ENCODE measurements at regions not wholly inside any gene's neighbourhood (a gene's known extent, or its start where the extent isn't known, plus 50 kb on each side); places are given as distances from the start of the nearest gene placed in this dataset.

GRCh38 chr12:61754214-61754613 lies 506.0 kb upstream of the USP15 start:
- no peak for DNase-seq (ENCODE audit: low read depth)

GRCh38 chr12:61757831-61758505 lies 502.2 kb upstream of the USP15 start:
- no peak for DNase-seq (ENCODE audit: low read depth)

- no peak for DNase-seq (ENCODE audit: low read depth)
Observed at GRCh38 chr12:61758661-61759060, 501.5 kb upstream of the USP15 start.

GRCh38 chr12:61765926-61766325 lies 494.3 kb upstream of the USP15 start:
- no peak for DNase-seq (ENCODE audit: low read depth)

- no peak for DNase-seq (ENCODE audit: low read depth)
Observed at GRCh38 chr12:61780435-61780834, 479.8 kb upstream of the USP15 start.

GRCh38 chr12:61781021-61781581 lies 479.1 kb upstream of the USP15 start:
- DNase-seq (ENCODE audit: low read depth): no peak

- no peak for DNase-seq (ENCODE audit: low read depth)
Observed at GRCh38 chr12:61796846-61797245, 463.4 kb upstream of the USP15 start.

GRCh38 chr12:61797266-61797665 lies 462.9 kb upstream of the USP15 start:
- DNase-seq (ENCODE audit: low read depth): no peak

GRCh38 chr12:61798778-61799177 lies 461.4 kb upstream of the USP15 start:
- no peak for DNase-seq (ENCODE audit: low read depth)

- DNase-seq (ENCODE audit: low read depth): no peak
Observed at GRCh38 chr12:61804301-61804700, 455.9 kb upstream of the USP15 start.

- DNase-seq (ENCODE audit: low read depth): no peak
Observed at GRCh38 chr12:61808856-61809255, 451.3 kb upstream of the USP15 start.

GRCh38 chr12:61810486-61810885 lies 449.7 kb upstream of the USP15 start:
- DNase-seq (ENCODE audit: low read depth): no peak

- no peak for DNase-seq (ENCODE audit: low read depth)
Observed at GRCh38 chr12:61821381-61821780, 438.8 kb upstream of the USP15 start.

GRCh38 chr12:61823102-61823501 lies 437.1 kb upstream of the USP15 start:
- DNase-seq (ENCODE audit: low read depth): no peak

- DNase-seq (ENCODE audit: low read depth): no peak
Observed at GRCh38 chr12:61846765-61847164, 413.4 kb upstream of the USP15 start.

GRCh38 chr12:61848893-61849292 lies 411.3 kb upstream of the USP15 start:
- no peak for DNase-seq (ENCODE audit: low read depth)

GRCh38 chr12:61853945-61854344 lies 406.3 kb upstream of the USP15 start:
- DNase-seq (ENCODE audit: low read depth): no peak

GRCh38 chr12:61854902-61855301 lies 405.3 kb upstream of the USP15 start:
- DNase-seq (ENCODE audit: low read depth): no peak

GRCh38 chr12:61857968-61858367 lies 402.2 kb upstream of the USP15 start:
- DNase-seq (ENCODE audit: low read depth): no peak

- no peak for DNase-seq (ENCODE audit: low read depth)
Observed at GRCh38 chr12:61860451-61860850, 399.8 kb upstream of the USP15 start.

GRCh38 chr12:61862986-61863385 lies 397.2 kb upstream of the USP15 start:
- no peak for DNase-seq (ENCODE audit: low read depth)

GRCh38 chr12:61863811-61864210 lies 396.4 kb upstream of the USP15 start:
- DNase-seq (ENCODE audit: low read depth): no peak

- DNase-seq (ENCODE audit: low read depth): no peak
Observed at GRCh38 chr12:61869796-61870195, 390.4 kb upstream of the USP15 start.
